HepG2 (cell line): ENCODE measurements at regions not wholly inside any gene's neighbourhood (a gene's known extent, or its start where the extent isn't known, plus 50 kb on each side); places are given as distances from the start of the nearest gene placed in this dataset.

Source experiments
- ATAC-seq: fragments of 200-7000 bp; cut with Tn5 transposase; 3 replicates; pipeline ENCODE4 v1.9.1; 2020; ENCODE audit warnings: mild to moderate bottlenecking, moderate library complexity
- BruUV-seq: library from RNA; stranded (reverse); fragments of 400-500 nt; replicated peaks from 2 replicates; lab custom pipeline; 2021; lab: Mats Ljungman, UMichigan
- CTCF ChIA-PET: fragments of 300-600 bp; formaldehyde crosslinking; extraction: SDS; loops from one replicate; lab custom pipeline; 2021; ENCODE audit warnings: low total read pairs, inconsistent platforms, low intra/inter-chr PET ratio; lab: Yijun Ruan, JAX
- POLR2A ChIA-PET: fragments of 350-600 bp; sonication (Branson Sonifier 250); formaldehyde crosslinking; loops from one replicate; lab custom pipeline; 2020; ENCODE audit warnings: antibody characterized with exemption, inconsistent platforms; lab: Yijun Ruan, JAX
- DNase-seq: peaks from one replicate; pipeline ENCODE4 v3.0.0-alpha.2; 2015; ENCODE audit warnings: low spot score
- FAIRE-seq: peaks from 3 replicates; lab custom pipeline; 2011; peaks lifted over from hg19 to GRCh38; lab: Jason Lieb, UNC
- H2AFZ ChIP-seq: one replicate; pipeline ENCODE4 v1.6.1; 2011; ENCODE audit warnings: low read length, inconsistent platforms
- H3K27ac ChIP-seq: fragments of 300-600 bp; 3 replicates; pipeline ENCODE4 v1.8.0; 2011; ENCODE audit warnings: mixed run types, mild to moderate bottlenecking, mixed read lengths, low read length, inconsistent platforms; ENCODE audit not compliant: insufficient read depth; ENCODE audit errors: extremely low read length
- H3K27me3 ChIP-seq, 2 experiments: fragments of 200-600 bp in 1 of 2; 2 replicates in 1 of 2; 3 replicates in 1 of 2; pipeline versions ENCODE4 v1.6.0 to v1.8.0; 2011; ENCODE audit warnings: low read length in 2 of 2, mild to moderate bottlenecking in 2 of 2, moderate library complexity in 2 of 2, inconsistent platforms in 1 of 2; ENCODE audit not compliant: insufficient read depth in 2 of 2, control insufficient read depth in 1 of 2
- H3K36me3 ChIP-seq, 2 experiments: fragments of 200-600 bp in 1 of 2; replicated peaks in 1 of 2; 2 replicates in 1 of 2; 3 replicates in 1 of 2; pipeline versions ENCODE4 v1.5.1 to v1.8.0; 2011; ENCODE audit warnings: low read length in 2 of 2, inconsistent platforms in 1 of 2; ENCODE audit not compliant: insufficient read depth in 2 of 2, control insufficient read depth in 1 of 2
- H3K4me1 ChIP-seq: 2 replicates; pipeline ENCODE4 v1.5.1; 2012; ENCODE audit warnings: low read length, inconsistent platforms; ENCODE audit not compliant: insufficient read depth
- H3K4me2 ChIP-seq: 2 replicates; pipeline ENCODE4 v1.6.0; 2011; ENCODE audit warnings: low read depth, low read length, inconsistent platforms
- H3K4me3 ChIP-seq, 3 experiments: fragments of 200-600 bp in 1 of 3; sonication (generic), shearing (Covaris generic) in 1 of 3; replicated peaks in 1 of 3; 2 replicates each; pipeline ENCODE4 v1.5.1; 2011 to 2016; ENCODE audit warnings: low read length in 3 of 3, inconsistent platforms in 2 of 3, low read depth in 2 of 3, mild to moderate bottlenecking in 2 of 3, control low read depth in 1 of 3, mixed read lengths in 1 of 3; ENCODE audit not compliant: insufficient read depth in 1 of 3
- H3K79me2 ChIP-seq: one replicate; pipeline ENCODE4 v1.6.1; 2011; ENCODE audit warnings: low read length, inconsistent platforms; ENCODE audit not compliant: insufficient read depth
- H3K9ac ChIP-seq: 2 replicates; pipeline ENCODE4 v1.6.0; 2011; ENCODE audit warnings: mild to moderate bottlenecking, low read depth, low read length, inconsistent platforms; ENCODE audit not compliant: insufficient read depth
- H3K9me3 ChIP-seq: 2 replicates; pipeline ENCODE4 v1.5.1; 2012; ENCODE audit warnings: mild to moderate bottlenecking, low read length
- H4K20me1 ChIP-seq: 2 replicates; pipeline ENCODE4 v1.6.0; 2011; ENCODE audit warnings: inconsistent platforms, mild to moderate bottlenecking, low read length, moderate library complexity; ENCODE audit not compliant: insufficient read depth
- CEBPG ChIP-seq: IDR thresholded peaks from 2 replicates; pipeline ENCODE4 v1.6.1; 2016
- CENPX ChIP-seq: sonication (generic); formaldehyde crosslinking; IDR thresholded peaks from 2 replicates; pipeline ENCODE4 v1.9.0; 2021; ENCODE audit warnings: mild to moderate bottlenecking, missing genetic modification reagents, moderate library complexity
- IRX3 ChIP-seq: sonication (generic); formaldehyde crosslinking; IDR thresholded peaks from 2 replicates; pipeline ENCODE4 v1.8.1; 2023; ENCODE audit warnings: mild to moderate bottlenecking, low read depth, missing genetic modification reagents, borderline replicate concordance
- LCORL ChIP-seq, 2 experiments: fragments of 450-650 bp in 1 of 2; sonication (generic) in 1 of 2; formaldehyde crosslinking in 1 of 2; IDR thresholded peaks; 2 replicates each; pipeline versions ENCODE4 v1.5.0 to v1.6.1; 2017 to 2020; ENCODE audit warnings: antibody characterized with exemption in 1 of 2, missing genetic modification reagents in 1 of 2
- MAF1 ChIP-seq: sonication (generic); formaldehyde crosslinking; IDR thresholded peaks from 2 replicates; pipeline ENCODE4 v1.5.0; 2020; ENCODE audit warnings: missing genetic modification reagents, borderline replicate concordance
- MBD4 ChIP-seq: IDR thresholded peaks from 2 replicates; pipeline ENCODE4 v1.6.1; 2012; ENCODE audit warnings: low read length, inconsistent platforms, borderline replicate concordance
- MED1 ChIP-seq: sonication (generic); formaldehyde crosslinking; IDR thresholded peaks from 2 replicates; pipeline ENCODE4 v1.4.0; 2020; ENCODE audit warnings: missing genetic modification reagents
- MYNN ChIP-seq: sonication (generic); formaldehyde crosslinking; IDR thresholded peaks from 2 replicates; pipeline ENCODE4 v1.4.0; 2020; ENCODE audit warnings: mild to moderate bottlenecking, low read depth, missing genetic modification reagents
- RBM39 ChIP-seq: fragments of 200-400 bp; formaldehyde crosslinking; IDR thresholded peaks from one replicate; pipeline ENCODE4 v1.6.1; 2018; ENCODE audit warnings: antibody characterized with exemption, mild to moderate bottlenecking, low read depth, low read length; ENCODE audit not compliant: poor library complexity, severe bottlenecking
- SIX4 ChIP-seq: sonication (generic); formaldehyde crosslinking; IDR thresholded peaks from 2 replicates; pipeline ENCODE4 v1.4.0; 2020; ENCODE audit warnings: missing genetic modification reagents
- SMC3 ChIP-seq: IDR thresholded peaks from 2 replicates; pipeline ENCODE4 v1.6.1; 2011; ENCODE audit warnings: low read length, improper control_type of control experiment
- SMYD3 ChIP-seq: sonication (generic); formaldehyde crosslinking; IDR thresholded peaks from 2 replicates; pipeline ENCODE4 v1.8.1; 2023; ENCODE audit warnings: mild to moderate bottlenecking, missing genetic modification reagents
- SRSF4 ChIP-seq: fragments of 200-400 bp; formaldehyde crosslinking; IDR thresholded peaks from one replicate; pipeline ENCODE4 v1.6.1; 2018; ENCODE audit warnings: mild to moderate bottlenecking, low read depth, low read length, moderate library complexity; ENCODE audit not compliant: poor library complexity, severe bottlenecking
- ZMYM3 ChIP-seq: sonication (generic); formaldehyde crosslinking; IDR thresholded peaks from 2 replicates; pipeline ENCODE4 v1.5.1; 2020; ENCODE audit warnings: mild to moderate bottlenecking, missing genetic modification reagents
- ZNF20 ChIP-seq: sonication (generic); formaldehyde crosslinking; IDR thresholded peaks from 2 replicates; pipeline ENCODE4 v1.4.0; 2020; ENCODE audit warnings: mild to moderate bottlenecking, moderate library complexity, missing genetic modification reagents
- ZNF263 ChIP-seq: sonication (generic); formaldehyde crosslinking; IDR thresholded peaks from 2 replicates; pipeline ENCODE4 v1.4.0; 2020; ENCODE audit warnings: missing genetic modification reagents
- ZNF557 ChIP-seq: sonication (generic); formaldehyde crosslinking; IDR thresholded peaks from 2 replicates; pipeline ENCODE4 v1.4.0; 2020; ENCODE audit warnings: missing genetic modification reagents
- ZSCAN9 ChIP-seq: IDR thresholded peaks from 2 replicates; pipeline ENCODE4 v1.6.1; 2016; ENCODE audit warnings: borderline replicate concordance
- WGBS: methylation state at CpG from one replicate; pipeline ENCODE4 v1.1.6; 2017; ENCODE audit warnings: low lambda C conversion rate; 5-methylcytosine and 5-hydroxymethylcytosine counted together
- in situ Hi-C: cut with HindIII; loops from 2 replicates; pipeline ENCODE4 v1.10.0; 2017; ENCODE audit warnings: low pct_unique_long_range_greater_than_20kb; ENCODE audit not compliant: extremely low pct_ligation_motif_present
- intact Hi-C: fragments of 100-400 bp; cut with micrococcal nuclease; formaldehyde crosslinking; loops from one replicate; pipeline ENCODE4 v1.10.0; 2022; ENCODE audit not compliant: unreplicated experiment
- TF ChIP-seq, protein P1 (sequence below): sonication (generic); formaldehyde crosslinking; IDR thresholded peaks from 2 replicates; pipeline ENCODE4 v1.9.0; 2021; ENCODE audit warnings: missing genetic modification reagents, mild to moderate bottlenecking, borderline replicate concordance
- TF ChIP-seq, protein P2 (sequence below): IDR thresholded peaks from 2 replicates; pipeline ENCODE4 v1.6.1; 2016; ENCODE audit warnings: missing compliant biosample characterization, missing genetic modification reagents, borderline replicate concordance
- TF ChIP-seq, protein P3 (sequence below): sonication (generic); formaldehyde crosslinking; IDR thresholded peaks from 2 replicates; pipeline ENCODE4 v1.5.0; 2020; ENCODE audit warnings: mild to moderate bottlenecking, low read depth, missing genetic modification reagents, borderline replicate concordance

DNA sequence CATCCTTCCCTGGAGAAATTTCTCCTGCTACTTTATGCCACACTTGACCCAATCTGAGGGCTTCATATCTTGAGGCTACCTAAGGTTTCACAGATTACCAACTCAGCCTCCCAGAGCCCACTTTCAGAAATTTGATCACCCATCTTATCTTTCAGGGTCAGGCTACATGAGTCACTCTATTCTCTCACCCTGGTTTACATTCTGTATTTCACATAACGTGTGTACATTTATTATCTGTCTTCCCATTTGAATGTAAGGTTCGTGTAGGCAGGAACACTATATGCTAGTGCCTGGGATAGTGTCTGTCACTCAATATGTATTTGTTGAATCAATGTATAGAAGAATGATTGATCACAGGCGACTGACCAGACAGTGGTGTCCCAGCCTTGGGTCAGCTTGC lies 124.8 kb downstream of the UBE2U start:
- no peaks in the 10 kb centered on the region for H3K79me2 ChIP-seq

DNA sequence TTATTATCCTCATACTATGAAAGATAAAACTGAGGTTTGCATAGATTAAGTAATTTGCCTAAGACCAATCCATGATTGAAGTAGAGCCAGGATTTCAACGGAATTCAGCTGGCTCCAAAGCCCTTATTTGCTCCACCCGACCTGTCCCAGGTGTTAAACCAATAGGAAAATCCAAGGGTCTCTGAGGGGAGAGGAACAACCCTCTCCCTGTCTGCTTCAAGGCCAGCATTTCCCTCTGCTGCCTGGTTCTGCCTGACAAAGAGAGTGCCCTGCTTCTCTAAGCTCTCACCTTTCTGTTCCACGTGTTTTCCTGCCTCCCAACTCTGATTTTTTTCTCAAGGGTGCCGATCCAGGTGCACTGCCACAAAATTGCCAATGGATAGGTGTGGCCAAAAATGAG lies 127.4 kb downstream of the UBE2U start:
- Histone ChIP-seq H3K9me3 (no peaks in the 10 kb centered on the region), H3K9ac (no peak overlapping the region), H3K27ac (no peak overlapping the region), H3K27me3 (no peaks in the 10 kb centered on the region; a peak in 1 of 5 replicates), H3K4me2 (no peak overlapping the region), H3K79me2 (no peaks in the 10 kb centered on the region), H3K4me3 (no peak overlapping the region), H4K20me1 (no peaks in the 10 kb centered on the region), H3K36me3 (no peaks in the 10 kb centered on the region), H3K4me1 (no peaks in the 10 kb centered on the region), H2AFZ (no peak overlapping the region)
- WGBS: 3% methylated on average over 3 of the region's 4 CpGs
- DNase-seq: no peak
- intact Hi-C loops: no loop called here
- ATAC-seq: no peak
- FAIRE-seq: no peak
- BruUV-seq: no TSS peak
- in situ Hi-C loops: no loop called here
- ChIA-PET CTCF (no interaction called here), POLR2A (no interaction called here)
- TF ChIP-seq SRSF4 (no peak), ZMYM3 (CRISPR knock-in tag) (no peak), RBM39 (no peak), SMYD3 (CRISPR knock-in tag) (no peak), ZNF263 (CRISPR knock-in tag) (no peak), SIX4 (CRISPR knock-in tag) (no peak), MAF1 (no peak), ZSCAN9 (CRISPR knock-in tag) (no peak), MYNN (CRISPR knock-in tag) (no peak), CEBPG (CRISPR knock-in tag) (no peak), ZNF20 (CRISPR knock-in tag) (no peak), MED1 (CRISPR knock-in tag) (no peak), IRX3 (no peak)
- TF ChIP-seq, protein P1, sequence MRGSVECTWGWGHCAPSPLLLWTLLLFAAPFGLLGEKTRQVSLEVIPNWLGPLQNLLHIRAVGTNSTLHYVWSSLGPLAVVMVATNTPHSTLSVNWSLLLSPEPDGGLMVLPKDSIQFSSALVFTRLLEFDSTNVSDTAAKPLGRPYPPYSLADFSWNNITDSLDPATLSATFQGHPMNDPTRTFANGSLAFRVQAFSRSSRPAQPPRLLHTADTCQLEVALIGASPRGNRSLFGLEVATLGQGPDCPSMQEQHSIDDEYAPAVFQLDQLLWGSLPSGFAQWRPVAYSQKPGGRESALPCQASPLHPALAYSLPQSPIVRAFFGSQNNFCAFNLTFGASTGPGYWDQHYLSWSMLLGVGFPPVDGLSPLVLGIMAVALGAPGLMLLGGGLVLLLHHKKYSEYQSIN (CRISPR knock-in tag): no peak

More for the DNA sequence above, 124.8 kb downstream of the UBE2U start:
- CTCF ChIA-PET: no interaction called here
- Histone ChIP-seq H4K20me1 (no peaks in the 10 kb centered on the region), H3K27ac (no peak overlapping the region), H3K4me1 (no peaks in the 10 kb centered on the region), H3K4me3 (no peak overlapping the region), H2AFZ (no peak overlapping the region), H3K27me3 (no peaks in the 10 kb centered on the region; a peak in 1 of 5 replicates), H3K9me3 (no peaks in the 10 kb centered on the region), H3K36me3 (no peaks in the 10 kb centered on the region), H3K9ac (no peak overlapping the region), H3K4me2 (no peak overlapping the region)
- intact Hi-C loops: no loop called here
- ATAC-seq (no peak), FAIRE-seq (no peak), DNase-seq (no peak)
- no peak for TF ChIP-seq MBD4
- no peak for TF ChIP-seq LCORL (IDR thresholded peaks at IDR 0.05)
- TF ChIP-seq LCORL (CRISPR knock-in tag; IDR thresholded peaks at IDR 0.05): no peak
- TF ChIP-seq SMC3: no peak
- TF ChIP-seq CENPX: no peak
- TF ChIP-seq, protein P2, sequence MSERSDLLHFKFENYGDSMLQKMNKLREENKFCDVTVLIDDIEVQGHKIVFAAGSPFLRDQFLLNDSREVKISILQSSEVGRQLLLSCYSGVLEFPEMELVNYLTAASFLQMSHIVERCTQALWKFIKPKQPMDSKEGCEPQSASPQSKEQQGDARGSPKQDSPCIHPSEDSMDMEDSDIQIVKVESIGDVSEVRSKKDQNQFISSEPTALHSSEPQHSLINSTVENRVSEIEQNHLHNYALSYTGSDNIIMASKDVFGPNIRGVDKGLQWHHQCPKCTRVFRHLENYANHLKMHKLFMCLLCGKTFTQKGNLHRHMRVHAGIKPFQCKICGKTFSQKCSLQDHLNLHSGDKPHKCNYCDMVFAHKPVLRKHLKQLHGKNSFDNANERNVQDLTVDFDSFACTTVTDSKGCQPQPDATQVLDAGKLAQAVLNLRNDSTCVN: no peak
- no peak for TF ChIP-seq ZNF557 (CRISPR knock-in tag)
- TF ChIP-seq, protein P3, sequence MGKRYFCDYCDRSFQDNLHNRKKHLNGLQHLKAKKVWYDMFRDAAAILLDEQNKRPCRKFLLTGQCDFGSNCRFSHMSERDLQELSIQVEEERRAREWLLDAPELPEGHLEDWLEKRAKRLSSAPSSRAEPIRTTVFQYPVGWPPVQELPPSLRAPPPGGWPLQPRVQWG (CRISPR knock-in tag): no peak
- WGBS: 0% methylated on average over 2 of the region's 3 CpGs
- BruUV-seq: no TSS peak
- in situ Hi-C loops: no loop called here
- POLR2A ChIA-PET: no interaction called here
